AG04450 (cell line): ENCODE measurements at regions not wholly inside any gene's neighbourhood (a gene's known extent, or its start where the extent isn't known, plus 50 kb on each side); places are given as distances from the start of the nearest gene placed in this dataset.
A peak's percentile ranks its signal among the peaks of the same experiment; 100 is the strongest.

ENCODE experiments used
- CTCF ChIA-PET: fragments of 300-600, 350-600 bp; formaldehyde crosslinking; extraction: SDS; loops from one replicate; lab custom pipeline; 2022; ENCODE audit warnings: antibody characterized with exemption, inconsistent platforms; lab: Charles Lee
- POLR2A ChIA-PET: fragments of 350-600 bp; formaldehyde crosslinking; extraction: SDS; loops from one replicate; lab custom pipeline; 2021; ENCODE audit warnings: antibody characterized with exemption, inconsistent platforms; lab: Yijun Ruan, JAX
- DNase-seq: peaks from one replicate; pipeline ENCODE4 v3.0.0-alpha.2; 2011; ENCODE audit warnings: low read depth, low spot score
- H3K27ac ChIP-seq: one replicate; pipeline ENCODE4 v1.5.1; 2012; ENCODE audit warnings: low read depth, low read length, control low read depth
- H3K27me3 ChIP-seq: one replicate; pipeline ENCODE4 v1.6.0; 2012; ENCODE audit warnings: low read length; ENCODE audit not compliant: control insufficient read depth, insufficient read depth
- H3K4me3 ChIP-seq: 2 replicates; pipeline ENCODE4 v1.5.1; 2011; ENCODE audit warnings: mild to moderate bottlenecking, low read depth, low read length, control low read depth
- H3K9me3 ChIP-seq: 2 replicates; pipeline ENCODE4 v1.5.1; 2012; ENCODE audit warnings: low read length; ENCODE audit not compliant: control insufficient read depth, insufficient read depth
- TF ChIP-seq, protein P1 (sequence below): IDR thresholded peaks from 2 replicates; pipeline ENCODE4 v1.5.1; 2011; ENCODE audit warnings: low read depth, low read length, control low read depth, inconsistent platforms

DNA sequence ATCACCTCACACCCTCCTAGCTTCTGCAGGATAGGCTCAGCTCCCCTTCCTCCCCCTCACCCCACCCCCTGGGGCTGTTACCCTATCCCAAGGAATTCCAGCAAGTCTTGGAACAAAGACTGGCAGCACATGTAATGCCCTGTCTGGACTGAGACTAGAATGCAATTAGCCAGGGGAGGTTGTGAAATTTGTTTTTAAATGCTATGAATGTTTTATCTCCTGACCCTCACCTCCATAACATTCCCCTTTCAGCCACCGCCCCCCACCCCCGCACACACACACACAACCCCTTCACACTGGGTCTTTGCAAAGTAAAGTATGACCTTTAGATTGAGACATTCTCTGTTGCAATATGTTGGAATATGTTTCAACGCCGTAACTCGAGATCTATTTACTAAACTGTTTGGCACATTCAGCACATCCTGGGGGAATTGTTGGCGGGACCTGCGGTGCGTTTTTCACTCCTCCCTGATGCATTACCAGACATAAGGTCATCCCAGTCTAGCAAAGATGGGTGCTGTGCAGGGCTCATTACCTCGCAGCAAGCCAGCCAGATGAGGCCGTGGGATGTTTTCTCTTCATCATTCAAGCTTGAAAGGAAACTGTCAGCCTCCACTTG lies 290.7 kb upstream of the SLC14A2 start:
- Histone ChIP-seq H3K27me3 (no peaks in the 10 kb centered on the region), H3K27ac (no peak overlapping the region), H3K4me3 (no peak overlapping the region), H3K9me3 (no peaks in the 10 kb centered on the region)
- TF ChIP-seq, protein P1, sequence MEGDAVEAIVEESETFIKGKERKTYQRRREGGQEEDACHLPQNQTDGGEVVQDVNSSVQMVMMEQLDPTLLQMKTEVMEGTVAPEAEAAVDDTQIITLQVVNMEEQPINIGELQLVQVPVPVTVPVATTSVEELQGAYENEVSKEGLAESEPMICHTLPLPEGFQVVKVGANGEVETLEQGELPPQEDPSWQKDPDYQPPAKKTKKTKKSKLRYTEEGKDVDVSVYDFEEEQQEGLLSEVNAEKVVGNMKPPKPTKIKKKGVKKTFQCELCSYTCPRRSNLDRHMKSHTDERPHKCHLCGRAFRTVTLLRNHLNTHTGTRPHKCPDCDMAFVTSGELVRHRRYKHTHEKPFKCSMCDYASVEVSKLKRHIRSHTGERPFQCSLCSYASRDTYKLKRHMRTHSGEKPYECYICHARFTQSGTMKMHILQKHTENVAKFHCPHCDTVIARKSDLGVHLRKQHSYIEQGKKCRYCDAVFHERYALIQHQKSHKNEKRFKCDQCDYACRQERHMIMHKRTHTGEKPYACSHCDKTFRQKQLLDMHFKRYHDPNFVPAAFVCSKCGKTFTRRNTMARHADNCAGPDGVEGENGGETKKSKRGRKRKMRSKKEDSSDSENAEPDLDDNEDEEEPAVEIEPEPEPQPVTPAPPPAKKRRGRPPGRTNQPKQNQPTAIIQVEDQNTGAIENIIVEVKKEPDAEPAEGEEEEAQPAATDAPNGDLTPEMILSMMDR: no peak
- ChIA-PET POLR2A (interaction anchor here (0.7 kb wide), 1 partner anchor 69 kb away, joined by 4 read pairs; no protein-coding TSS in a partner anchor), CTCF (interaction anchor here (0.8 kb wide), 1 partner anchor 112 kb away, joined by 8 read pairs; no protein-coding TSS in a partner anchor)
- DNase-seq: peak; percentile 11

DNA sequence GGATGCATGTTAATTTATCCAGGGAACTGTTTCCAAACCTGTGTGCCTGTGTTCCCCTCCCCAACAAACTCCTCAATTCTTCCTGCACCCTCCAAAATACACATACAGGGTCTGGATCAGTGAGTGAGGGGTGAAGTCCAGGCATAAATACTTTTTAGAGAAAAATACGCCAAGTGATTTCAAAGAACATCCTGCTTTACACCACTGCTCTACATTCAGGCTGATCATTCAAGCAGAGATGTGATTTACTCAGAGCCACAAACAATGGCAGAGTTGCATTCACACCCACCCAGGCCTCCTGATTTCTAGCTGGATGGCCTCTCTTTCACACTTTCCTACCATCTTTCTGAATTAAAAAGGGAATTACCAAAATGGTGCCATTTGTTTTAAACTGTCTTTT lies 289.5 kb upstream of the SLC14A2 start:
- TF ChIP-seq, protein P1: no peak
- no peak for DNase-seq
- H3K9me3 ChIP-seq: no peaks in the 10 kb centered on the region
- no peaks in the 10 kb centered on the region for H3K27me3 ChIP-seq
- H3K27ac ChIP-seq: no peak overlapping the region
- H3K4me3 ChIP-seq: no peak overlapping the region
- POLR2A ChIA-PET: no interaction called here
- CTCF ChIA-PET: no interaction called here

DNA sequence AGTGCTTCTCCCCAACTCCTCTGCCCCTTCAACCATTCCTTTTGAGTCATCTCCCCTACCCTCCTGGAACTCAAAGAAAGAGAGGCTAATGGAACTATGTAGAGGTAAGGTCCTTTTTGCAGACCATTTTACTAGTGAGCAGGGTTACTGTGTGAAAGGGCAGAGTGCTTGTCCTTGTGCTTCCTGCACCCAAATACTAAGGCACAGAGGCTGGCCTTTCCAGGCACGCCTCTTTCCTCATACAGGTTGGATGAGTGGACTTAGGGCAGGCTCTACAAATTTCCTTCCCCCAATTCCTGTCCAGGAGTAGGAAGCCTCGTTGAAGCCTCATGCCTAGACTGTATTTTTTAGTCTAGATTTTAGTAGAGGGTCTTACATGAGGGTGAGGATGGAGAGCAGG lies 288.8 kb upstream of the SLC14A2 start:
- TF ChIP-seq, protein P1: no peak
- DNase-seq: no peak
- no peaks in the 10 kb centered on the region for H3K27me3 ChIP-seq
- no peak overlapping the region for H3K27ac ChIP-seq
- H3K9me3 ChIP-seq: no peaks in the 10 kb centered on the region
- ChIA-PET CTCF (no interaction called here), POLR2A (no interaction called here)
- H3K4me3 ChIP-seq: no peak overlapping the region

DNA sequence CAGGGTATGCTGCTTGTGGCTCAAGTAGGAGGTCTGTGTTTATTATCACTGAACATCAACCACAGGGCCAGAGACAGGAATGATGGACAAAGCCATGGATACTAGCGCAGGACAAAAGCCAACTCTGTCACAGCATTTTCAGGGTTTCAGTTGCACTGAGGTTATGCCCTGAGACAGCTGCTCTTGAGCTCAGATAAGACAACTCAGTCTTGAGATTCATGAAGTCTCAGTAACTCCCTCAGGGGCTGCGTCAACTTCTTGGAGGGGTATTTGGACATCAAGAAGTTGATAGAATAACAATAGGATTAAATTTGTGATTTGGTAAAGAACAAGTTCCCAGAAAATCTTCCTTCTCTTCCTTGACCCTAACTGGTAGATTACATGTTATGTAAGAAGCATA lies 287.0 kb upstream of the SLC14A2 start:
- H3K27ac ChIP-seq: no peak overlapping the region
- no peak for DNase-seq
- H3K9me3 ChIP-seq: no peaks in the 10 kb centered on the region
- H3K4me3 ChIP-seq: no peak overlapping the region
- no peaks in the 10 kb centered on the region for H3K27me3 ChIP-seq
- TF ChIP-seq, protein P1: no peak
- ChIA-PET POLR2A (no interaction called here), CTCF (no interaction called here)

DNA sequence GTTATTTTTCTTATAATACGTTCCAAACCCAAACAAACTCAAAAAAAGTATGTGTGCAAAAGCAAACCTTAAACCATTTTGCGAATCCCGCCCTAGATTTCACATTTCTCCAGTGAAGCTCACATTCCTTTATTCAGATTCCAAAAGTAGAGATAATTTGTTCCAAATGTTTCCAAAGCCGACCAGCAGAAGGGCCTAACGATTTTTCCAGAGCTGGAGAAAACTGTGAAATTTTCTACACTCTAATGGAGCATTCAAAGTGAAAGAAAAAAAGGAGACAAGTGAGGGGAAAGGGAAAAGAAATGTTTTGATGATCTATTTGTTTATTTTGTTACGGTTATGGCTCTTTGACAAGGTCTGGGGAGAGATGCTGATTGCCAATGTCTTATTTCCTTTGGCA lies 286.5 kb upstream of the SLC14A2 start:
- H3K27me3 ChIP-seq: no peaks in the 10 kb centered on the region
- TF ChIP-seq, protein P1: no peak
- ChIA-PET POLR2A (no interaction called here), CTCF (no interaction called here)
- no peak overlapping the region for H3K27ac ChIP-seq
- no peak for DNase-seq
- no peaks in the 10 kb centered on the region for H3K9me3 ChIP-seq
- no peak overlapping the region for H3K4me3 ChIP-seq
